ENCODE measurements at regions not wholly inside any gene's neighbourhood (a gene's known extent, or its start where the extent isn't known, plus 50 kb on each side); places are given as distances from the start of the nearest gene placed in this dataset.
"Not testable (repeated sequence)": the region's sequence is repeated elsewhere in the genome, so short reads cannot be mapped to it uniquely, and the experiment has no call there.

DNA sequence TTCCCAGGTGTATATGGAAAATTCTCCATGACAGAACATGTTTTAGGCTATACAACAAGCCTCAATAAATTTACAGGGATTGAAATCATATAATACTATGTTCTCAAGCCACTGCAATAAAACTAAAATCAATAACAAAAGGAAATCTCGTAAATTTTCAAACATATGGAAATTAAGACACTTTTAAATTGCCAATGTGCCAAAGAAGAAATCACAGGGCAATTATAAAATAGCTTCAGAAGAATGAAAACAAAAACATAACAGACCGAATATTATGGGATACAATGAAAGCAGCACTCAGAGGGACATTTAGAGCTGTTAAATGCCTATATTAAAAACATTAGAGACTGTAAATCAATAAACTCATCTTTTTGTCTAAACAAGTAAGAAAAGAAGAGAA is 555.7 kb upstream of the B3GAT1 start:
- no peaks in the 10 kb centered on the region for H3K36me3 ChIP-seq
- no peak for DNase-seq
- 18 to 54% methylated on average over 2 of the region's 2 CpGs for WGBS, 2 donors

DNA sequence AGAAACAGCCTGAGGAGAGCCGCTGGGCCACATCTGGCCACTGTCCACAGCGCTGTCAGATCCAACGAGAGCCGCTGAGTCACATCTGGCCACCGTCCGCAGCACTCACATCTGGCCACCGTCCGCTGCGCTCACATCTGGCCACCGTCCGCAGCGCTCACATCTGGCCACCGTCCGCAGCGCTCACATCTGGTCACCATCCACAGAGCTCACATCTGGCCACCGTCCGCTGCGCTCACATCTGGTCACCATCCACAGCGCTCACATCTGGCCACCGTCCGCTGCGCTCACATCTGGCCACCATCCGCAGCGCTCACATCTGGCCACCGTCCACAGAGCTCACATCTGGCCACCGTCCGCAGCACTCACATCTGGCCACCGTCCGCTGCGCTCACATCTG is 549.3 kb upstream of the B3GAT1 start:
- H3K27me3 ChIP-seq; H3K4me3 ChIP-seq; H3K27ac ChIP-seq; DNase-seq; H3K36me3 ChIP-seq; H3K9me3 ChIP-seq; H3K4me1 ChIP-seq; intact Hi-C loops (cut with DNase I): not testable (repeated sequence)
- 95 to 97% methylated on average over 30 of the region's 30 CpGs for WGBS, 2 donors

More for the DNA sequence above, 555.7 kb upstream of the B3GAT1 start:
- H3K9me3 ChIP-seq: no peaks in the 10 kb centered on the region
- H3K27me3 ChIP-seq: peaks cover 0 to 9% (median 0%) of the 10 kb centered on the region in 3 donors
- no peak overlapping the region for H3K27ac ChIP-seq
- intact Hi-C loops (cut with DNase I): no loop called here
- no peak for TF ChIP-seq POLR2A (IDR thresholded peaks at IDR 0.05)
- no peak for TF ChIP-seq POLR2AphosphoS5 (IDR thresholded peaks at IDR 0.05)
- TF ChIP-seq, protein P1, sequence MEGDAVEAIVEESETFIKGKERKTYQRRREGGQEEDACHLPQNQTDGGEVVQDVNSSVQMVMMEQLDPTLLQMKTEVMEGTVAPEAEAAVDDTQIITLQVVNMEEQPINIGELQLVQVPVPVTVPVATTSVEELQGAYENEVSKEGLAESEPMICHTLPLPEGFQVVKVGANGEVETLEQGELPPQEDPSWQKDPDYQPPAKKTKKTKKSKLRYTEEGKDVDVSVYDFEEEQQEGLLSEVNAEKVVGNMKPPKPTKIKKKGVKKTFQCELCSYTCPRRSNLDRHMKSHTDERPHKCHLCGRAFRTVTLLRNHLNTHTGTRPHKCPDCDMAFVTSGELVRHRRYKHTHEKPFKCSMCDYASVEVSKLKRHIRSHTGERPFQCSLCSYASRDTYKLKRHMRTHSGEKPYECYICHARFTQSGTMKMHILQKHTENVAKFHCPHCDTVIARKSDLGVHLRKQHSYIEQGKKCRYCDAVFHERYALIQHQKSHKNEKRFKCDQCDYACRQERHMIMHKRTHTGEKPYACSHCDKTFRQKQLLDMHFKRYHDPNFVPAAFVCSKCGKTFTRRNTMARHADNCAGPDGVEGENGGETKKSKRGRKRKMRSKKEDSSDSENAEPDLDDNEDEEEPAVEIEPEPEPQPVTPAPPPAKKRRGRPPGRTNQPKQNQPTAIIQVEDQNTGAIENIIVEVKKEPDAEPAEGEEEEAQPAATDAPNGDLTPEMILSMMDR (IDR thresholded peaks at IDR 0.05): no peak
- no peak for TF ChIP-seq EP300 (IDR thresholded peaks at IDR 0.05)
- H3K4me3 ChIP-seq: no peak overlapping the region
- H3K4me1 ChIP-seq: no peaks in the 10 kb centered on the region

DNA sequence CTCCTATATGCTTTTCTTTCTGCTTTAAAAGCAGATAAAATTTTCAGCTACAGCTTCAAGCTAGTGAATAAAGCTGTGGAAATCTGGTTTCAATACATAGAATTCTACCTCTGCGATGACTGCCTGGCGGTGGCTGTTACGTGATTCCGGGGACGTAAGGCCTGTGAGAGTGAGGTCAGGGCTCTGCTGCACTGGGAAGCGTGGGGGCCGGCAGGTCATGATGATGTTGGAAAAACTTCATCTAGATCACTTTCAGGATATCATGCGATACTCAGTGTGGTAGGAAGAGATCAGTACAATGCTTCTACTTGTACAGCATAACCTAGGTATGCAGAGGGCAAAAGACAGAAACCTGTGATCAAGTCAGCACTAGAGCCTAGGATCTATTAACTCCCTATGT is 546.8 kb upstream of the B3GAT1 start:
- no peaks in the 10 kb centered on the region for H3K36me3 ChIP-seq
- DNase-seq: no peak
- intact Hi-C loops (cut with DNase I): no loop called here
- no peaks in the 10 kb centered on the region for H3K4me1 ChIP-seq
- no peak overlapping the region for H3K27ac ChIP-seq
- no peaks in the 10 kb centered on the region for H3K9me3 ChIP-seq
- no peak overlapping the region for H3K4me3 ChIP-seq
- TF ChIP-seq EP300 (IDR thresholded peaks at IDR 0.05): no peak
- TF ChIP-seq, protein P1 (IDR thresholded peaks at IDR 0.05): no peak
- TF ChIP-seq POLR2AphosphoS5 (IDR thresholded peaks at IDR 0.05): no peak
- no peak for TF ChIP-seq POLR2A (IDR thresholded peaks at IDR 0.05)
- WGBS, 2 donors: 94 to 95% methylated on average over 8 of the region's 8 CpGs
- no peaks in the 10 kb centered on the region for H3K27me3 ChIP-seq

DNA sequence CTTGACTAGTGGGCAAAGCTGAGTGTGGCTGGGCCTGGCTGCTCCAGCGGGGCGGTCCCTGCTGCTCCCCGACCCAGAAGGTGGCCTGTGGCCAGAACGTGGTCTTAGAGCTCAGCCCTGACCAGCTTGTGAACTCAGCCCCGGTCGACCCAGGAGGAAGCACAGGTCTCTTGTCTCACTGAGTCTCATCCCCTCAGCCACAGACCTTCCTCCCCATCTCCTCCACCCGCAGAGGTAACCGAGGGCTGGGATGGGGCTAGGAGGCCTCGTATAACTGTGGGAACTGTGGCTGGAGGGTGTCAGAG is 546.2 kb upstream of the B3GAT1 start:
- Histone ChIP-seq H3K36me3 (no peaks in the 10 kb centered on the region), H3K9me3 (no peaks in the 10 kb centered on the region), H3K4me1 (no peaks in the 10 kb centered on the region), H3K27ac (no peak overlapping the region), H3K27me3 (no peaks in the 10 kb centered on the region), H3K4me3 (no peak overlapping the region)
- no peak for DNase-seq
- 82 to 84% methylated on average over 9 of the region's 9 CpGs for WGBS, 2 donors
- intact Hi-C loops (cut with DNase I): no loop called here
- TF ChIP-seq POLR2A (IDR thresholded peaks at IDR 0.05): no peak
- TF ChIP-seq, protein P1 (IDR thresholded peaks at IDR 0.05): no peak
- no peak for TF ChIP-seq EP300 (IDR thresholded peaks at IDR 0.05)
- no peak for TF ChIP-seq POLR2AphosphoS5 (IDR thresholded peaks at IDR 0.05)

DNA sequence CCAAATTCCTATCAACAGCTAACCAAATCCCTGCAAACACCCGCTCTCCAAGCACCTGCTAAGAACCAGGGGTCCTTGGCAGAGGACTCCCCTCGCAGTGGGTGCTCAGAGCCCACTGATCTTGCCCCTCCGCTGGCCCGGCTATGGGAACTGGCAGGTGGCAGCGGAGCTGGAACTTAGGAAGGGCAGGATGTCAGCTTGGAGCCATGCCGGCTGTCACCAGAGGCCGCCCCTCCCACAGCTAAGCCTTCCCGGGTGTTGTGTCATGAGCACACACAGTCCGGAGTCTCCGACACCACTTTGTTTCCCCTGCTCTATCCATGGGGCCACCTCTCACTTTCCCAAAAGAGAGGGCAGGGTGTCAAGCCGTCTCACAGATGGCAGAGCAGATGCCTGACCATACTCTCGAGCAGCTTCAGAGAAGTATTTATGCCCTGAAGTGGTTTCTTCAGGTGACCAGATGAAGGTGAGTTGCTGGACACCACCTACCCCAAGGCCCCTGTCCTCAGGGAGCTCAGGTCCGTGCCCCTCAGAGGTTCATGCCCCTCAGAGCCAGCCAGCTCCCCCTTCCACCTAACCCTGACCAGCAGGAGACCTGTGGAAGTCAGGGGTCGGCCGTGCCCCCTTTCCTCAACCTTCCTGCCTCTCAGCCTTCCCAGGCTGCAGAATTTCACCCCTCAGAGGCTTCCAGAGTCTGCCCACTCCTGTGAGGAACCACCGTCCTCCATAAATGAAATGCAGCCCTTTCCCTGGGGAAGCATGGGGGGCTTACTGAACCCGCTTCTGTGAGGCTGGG is 545.7 kb upstream of the B3GAT1 start:
- TF ChIP-seq EP300 (IDR thresholded peaks at IDR 0.05) (no peak), POLR2AphosphoS5 (IDR thresholded peaks at IDR 0.05) (no peak), POLR2A (IDR thresholded peaks at IDR 0.05) (no peak)
- TF ChIP-seq, protein P1 (IDR thresholded peaks at IDR 0.05): no peak
- H3K9me3 ChIP-seq: no peaks in the 10 kb centered on the region
- DNase-seq: no peak
- H3K4me1 ChIP-seq: no peaks in the 10 kb centered on the region
- WGBS, 2 donors: 72 to 78% methylated on average over 17 of the region's 17 CpGs
- no peak overlapping the region for H3K4me3 ChIP-seq
- no peak overlapping the region for H3K27ac ChIP-seq
- H3K36me3 ChIP-seq: no peaks in the 10 kb centered on the region
- intact Hi-C loops (cut with DNase I): no loop called here
- H3K27me3 ChIP-seq: no peaks in the 10 kb centered on the region

Data from sigmoid colon (tissue), 6 donors.